ENCODE measurements at regions not wholly inside any gene's neighbourhood (a gene's known extent, or its start where the extent isn't known, plus 50 kb on each side); places are given as distances from the start of the nearest gene placed in this dataset.

DNA sequence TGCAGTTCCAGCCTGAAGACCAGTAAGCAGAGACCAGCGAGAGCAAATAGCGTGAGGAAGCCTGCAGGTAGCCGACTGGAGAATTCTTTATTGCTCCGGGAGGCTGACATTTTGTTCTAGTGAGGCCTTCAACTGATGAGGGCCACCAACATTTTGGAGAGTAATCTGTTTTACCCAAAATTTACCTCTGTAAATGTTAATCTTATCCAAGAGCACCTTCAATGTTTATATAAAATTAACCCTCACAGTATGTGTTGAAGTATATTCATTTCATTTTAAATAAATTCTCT is 546.4 kb upstream of the SLITRK5 start:
- Histone ChIP-seq H3K36me3 (ENCODE audit: insufficient read depth, low read length) (no peaks in the 10 kb centered on the region), H3K4me2 (ENCODE audit: low read length) (no peak overlapping the region), H3K4me3 (ENCODE audit: low read depth, low read length, poor library complexity, severe bottlenecking) (no peak overlapping the region), H3K27ac (ENCODE audit: low read depth, low read length, poor library complexity, severe bottlenecking) (no peak overlapping the region), H3K9me2 (ENCODE audit: insufficient read depth, low read length) (no peaks in the 10 kb centered on the region), H4K20me1 (ENCODE audit: insufficient read depth, low read length) (no peaks in the 10 kb centered on the region), H2AFZ (ENCODE audit: low read length) (no peak overlapping the region), H3K79me2 (ENCODE audit: insufficient read depth, low read depth, low read length) (no peaks in the 10 kb centered on the region), H3K9me3 (ENCODE audit: low read length) (no peaks in the 10 kb centered on the region), H3K4me1 (ENCODE audit: insufficient read depth, low read length, poor library complexity, severe bottlenecking) (no peaks in the 10 kb centered on the region)
- POLR2A ChIA-PET = interaction anchor here (1.1 kb wide), 1 partner anchor 17 kb away, joined by 3 read pairs; no protein-coding TSS in a partner anchor
- CTCF ChIA-PET (ENCODE audit: unreplicated experiment) = no interaction called here
- no peak for DNase-seq (ENCODE audit: low spot score)
- intact Hi-C loops (cut with micrococcal nuclease; ENCODE audit: unreplicated experiment) = no loop called here
- BruUV-seq (replicated peaks) = no TSS peak
- TF ChIP-seq EZH2phosphoT487 (IDR thresholded peaks at IDR 0.05; ENCODE audit: borderline replicate concordance, low read depth, low read length) = no peak
- TF ChIP-seq, protein P1, sequence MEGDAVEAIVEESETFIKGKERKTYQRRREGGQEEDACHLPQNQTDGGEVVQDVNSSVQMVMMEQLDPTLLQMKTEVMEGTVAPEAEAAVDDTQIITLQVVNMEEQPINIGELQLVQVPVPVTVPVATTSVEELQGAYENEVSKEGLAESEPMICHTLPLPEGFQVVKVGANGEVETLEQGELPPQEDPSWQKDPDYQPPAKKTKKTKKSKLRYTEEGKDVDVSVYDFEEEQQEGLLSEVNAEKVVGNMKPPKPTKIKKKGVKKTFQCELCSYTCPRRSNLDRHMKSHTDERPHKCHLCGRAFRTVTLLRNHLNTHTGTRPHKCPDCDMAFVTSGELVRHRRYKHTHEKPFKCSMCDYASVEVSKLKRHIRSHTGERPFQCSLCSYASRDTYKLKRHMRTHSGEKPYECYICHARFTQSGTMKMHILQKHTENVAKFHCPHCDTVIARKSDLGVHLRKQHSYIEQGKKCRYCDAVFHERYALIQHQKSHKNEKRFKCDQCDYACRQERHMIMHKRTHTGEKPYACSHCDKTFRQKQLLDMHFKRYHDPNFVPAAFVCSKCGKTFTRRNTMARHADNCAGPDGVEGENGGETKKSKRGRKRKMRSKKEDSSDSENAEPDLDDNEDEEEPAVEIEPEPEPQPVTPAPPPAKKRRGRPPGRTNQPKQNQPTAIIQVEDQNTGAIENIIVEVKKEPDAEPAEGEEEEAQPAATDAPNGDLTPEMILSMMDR (conservative IDR thresholded peaks at IDR 0.05; ENCODE audit: low read length) = no peak

DNA sequence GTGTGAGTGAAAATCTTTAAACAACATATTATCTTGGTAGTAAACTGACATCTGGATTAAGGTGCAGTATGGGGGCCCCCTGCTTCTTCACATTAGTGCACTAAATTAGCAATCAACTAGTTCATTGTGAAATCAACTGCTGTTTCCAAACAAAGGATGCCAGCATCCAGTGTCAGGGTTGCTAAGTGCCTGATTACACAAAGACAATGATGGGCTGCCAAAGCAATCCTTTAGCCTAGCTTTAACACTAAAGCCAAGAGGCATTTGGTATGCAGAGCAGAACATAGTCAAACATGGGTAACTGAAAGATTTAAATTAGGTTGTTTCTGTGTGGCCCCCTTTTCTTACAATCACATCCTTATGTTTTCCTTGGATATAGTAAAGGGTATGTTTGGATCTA is 543.1 kb upstream of the SLITRK5 start:
- no peaks in the 10 kb centered on the region for H4K20me1 ChIP-seq (ENCODE audit: insufficient read depth, low read length)
- no peaks in the 10 kb centered on the region for H3K4me1 ChIP-seq (ENCODE audit: insufficient read depth, low read length, poor library complexity, severe bottlenecking)
- POLR2A ChIA-PET = interaction anchor here (0.5 to 1.3 kb wide), 2 partner anchors 21 to 306 kb away, joined by 3 to 4 read pairs; no protein-coding TSS in a partner anchor
- H2AFZ ChIP-seq (ENCODE audit: low read length) = no peak overlapping the region
- H3K79me2 ChIP-seq (ENCODE audit: insufficient read depth, low read depth, low read length) = no peaks in the 10 kb centered on the region
- intact Hi-C loops (cut with micrococcal nuclease; ENCODE audit: unreplicated experiment) = no loop called here
- CTCF ChIA-PET (ENCODE audit: unreplicated experiment) = no interaction called here
- H3K27ac ChIP-seq (ENCODE audit: low read depth, low read length, poor library complexity, severe bottlenecking) = no peak overlapping the region
- H3K9me3 ChIP-seq (ENCODE audit: low read length) = no peaks in the 10 kb centered on the region
- H3K4me2 ChIP-seq (ENCODE audit: low read length) = no peak overlapping the region
- no peak overlapping the region for H3K4me3 ChIP-seq (ENCODE audit: low read depth, low read length, poor library complexity, severe bottlenecking)
- BruUV-seq (replicated peaks) = no TSS peak
- no peak for TF ChIP-seq EZH2phosphoT487 (IDR thresholded peaks at IDR 0.05; ENCODE audit: borderline replicate concordance, low read depth, low read length)
- TF ChIP-seq, protein P1 (conservative IDR thresholded peaks at IDR 0.05; ENCODE audit: low read length) = no peak
- H3K9me2 ChIP-seq (ENCODE audit: insufficient read depth, low read length) = no peaks in the 10 kb centered on the region
- no peak for DNase-seq (ENCODE audit: low spot score)
- no peaks in the 10 kb centered on the region for H3K36me3 ChIP-seq (ENCODE audit: insufficient read depth, low read length)

DNA sequence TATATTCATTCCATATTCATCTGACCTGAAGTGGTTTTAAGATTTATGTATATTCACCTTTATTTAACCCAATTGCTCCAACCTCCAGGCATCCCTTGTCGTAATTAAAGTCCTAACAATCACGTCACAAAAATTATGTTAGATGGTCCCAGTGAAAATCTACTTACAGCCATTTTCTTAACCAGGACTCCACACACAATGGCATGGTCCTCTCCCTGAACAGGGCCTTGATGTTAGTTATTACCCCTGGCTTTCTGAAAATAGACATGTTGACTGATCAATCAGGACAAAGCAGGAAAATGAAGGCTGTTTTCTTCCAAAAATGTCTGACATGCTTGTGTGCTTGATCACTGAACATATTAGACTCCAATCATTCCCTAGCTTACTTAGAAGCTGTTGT is 542.7 kb upstream of the SLITRK5 start:
- H3K36me3 ChIP-seq (ENCODE audit: insufficient read depth, low read length) = no peaks in the 10 kb centered on the region
- CTCF ChIA-PET (ENCODE audit: unreplicated experiment) = no interaction called here
- no peak overlapping the region for H3K4me2 ChIP-seq (ENCODE audit: low read length)
- H3K9me3 ChIP-seq (ENCODE audit: low read length) = no peaks in the 10 kb centered on the region
- BruUV-seq (replicated peaks) = no TSS peak
- H3K9me2 ChIP-seq (ENCODE audit: insufficient read depth, low read length) = no peaks in the 10 kb centered on the region
- no peak overlapping the region for H3K27ac ChIP-seq (ENCODE audit: low read depth, low read length, poor library complexity, severe bottlenecking)
- intact Hi-C loops (cut with micrococcal nuclease; ENCODE audit: unreplicated experiment) = no loop called here
- H2AFZ ChIP-seq (ENCODE audit: low read length) = no peak overlapping the region
- no peak for TF ChIP-seq EZH2phosphoT487 (IDR thresholded peaks at IDR 0.05; ENCODE audit: borderline replicate concordance, low read depth, low read length)
- TF ChIP-seq, protein P1 (conservative IDR thresholded peaks at IDR 0.05; ENCODE audit: low read length) = no peak
- no peak for DNase-seq (ENCODE audit: low spot score)
- POLR2A ChIA-PET = interaction anchor here (0.5 to 1.3 kb wide), 3 partner anchors 21 to 157 kb away, joined by 3 to 4 read pairs (median 4); no protein-coding TSS in a partner anchor
- H3K79me2 ChIP-seq (ENCODE audit: insufficient read depth, low read depth, low read length) = no peaks in the 10 kb centered on the region
- no peaks in the 10 kb centered on the region for H3K4me1 ChIP-seq (ENCODE audit: insufficient read depth, low read length, poor library complexity, severe bottlenecking)
- H4K20me1 ChIP-seq (ENCODE audit: insufficient read depth, low read length) = no peaks in the 10 kb centered on the region
- no peak overlapping the region for H3K4me3 ChIP-seq (ENCODE audit: low read depth, low read length, poor library complexity, severe bottlenecking)
